ENCODE measurements at regions not wholly inside any gene's neighbourhood (a gene's known extent, or its start where the extent isn't known, plus 50 kb on each side); places are given as distances from the start of the nearest gene placed in this dataset.

DNA sequence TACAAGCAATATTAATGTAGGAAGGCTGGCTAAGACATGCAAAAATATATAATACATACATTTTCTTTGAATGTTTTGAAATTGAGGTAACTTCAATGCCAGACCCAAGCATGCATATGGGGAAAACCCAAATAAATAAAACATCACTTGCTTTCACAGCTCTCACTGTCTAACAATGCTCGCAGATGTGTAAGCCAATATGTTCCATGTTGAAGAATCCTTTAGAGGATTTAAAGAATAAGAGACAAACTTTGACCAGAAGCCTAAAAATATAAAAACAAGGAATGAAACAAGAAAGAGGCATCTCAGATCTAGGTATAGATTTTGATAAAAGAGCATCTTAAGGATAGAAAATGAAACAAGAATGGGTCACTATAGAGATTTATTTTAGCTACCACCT, 354.2 kb downstream of the CDH10 start:
- no peaks in the 10 kb centered on the region for H3K27me3 ChIP-seq (ENCODE audit: control insufficient read depth in 1 of 2, insufficient read depth in 2 of 2, low read length in 2 of 2)
- H3K9me3 ChIP-seq (ENCODE audit: low read length), result no peaks in the 10 kb centered on the region
- ATAC-seq (no peak), DNase-seq (ENCODE audit: low spot score) (no peak), FAIRE-seq (no peak)
- H3K79me2 ChIP-seq (ENCODE audit: insufficient read depth, low read length), result no peaks in the 10 kb centered on the region
- no peaks in the 10 kb centered on the region for H3K36me3 ChIP-seq (replicated peaks in 1 of 2; ENCODE audit: control insufficient read depth in 1 of 2, insufficient read depth in 2 of 2, low read length in 2 of 2)
- H3K4me1 ChIP-seq (ENCODE audit: insufficient read depth, low read length), result no peaks in the 10 kb centered on the region
- in situ Hi-C loops (cut with HindIII; ENCODE audit: extremely low pct_ligation_motif_present, low pct_unique_long_range_greater_than_20kb), result no loop called here
- H4K20me1 ChIP-seq (ENCODE audit: insufficient read depth, low read length), result no peaks in the 10 kb centered on the region
- ChIA-PET CTCF (ENCODE audit: low intra/inter-chr PET ratio, low total read pairs) (no interaction called here), POLR2A (no interaction called here)
- no peak overlapping the region for H3K4me2 ChIP-seq (ENCODE audit: low read depth, low read length)
- no TSS peak for BruUV-seq (replicated peaks)
- intact Hi-C loops (cut with micrococcal nuclease; ENCODE audit: unreplicated experiment), result no loop called here
- 0% methylated on average over 1 of the region's 1 CpG for WGBS (ENCODE audit: low lambda C conversion rate)
- no peak overlapping the region for H2AFZ ChIP-seq (ENCODE audit: low read length)
- H3K4me3 ChIP-seq (replicated peaks in 1 of 3; ENCODE audit: insufficient read depth in 1 of 3, low read depth in 2 of 3, low read length in 3 of 3), result no peak overlapping the region
- no peak overlapping the region for H3K9ac ChIP-seq (ENCODE audit: insufficient read depth, low read depth, low read length)
- H3K27ac ChIP-seq (ENCODE audit: extremely low read length, insufficient read depth, low read length), result no peak overlapping the region
- TF ChIP-seq ZNF317 (CRISPR knock-in tag; IDR thresholded peaks at IDR 0.05), result no peak
- TF ChIP-seq, protein P1, sequence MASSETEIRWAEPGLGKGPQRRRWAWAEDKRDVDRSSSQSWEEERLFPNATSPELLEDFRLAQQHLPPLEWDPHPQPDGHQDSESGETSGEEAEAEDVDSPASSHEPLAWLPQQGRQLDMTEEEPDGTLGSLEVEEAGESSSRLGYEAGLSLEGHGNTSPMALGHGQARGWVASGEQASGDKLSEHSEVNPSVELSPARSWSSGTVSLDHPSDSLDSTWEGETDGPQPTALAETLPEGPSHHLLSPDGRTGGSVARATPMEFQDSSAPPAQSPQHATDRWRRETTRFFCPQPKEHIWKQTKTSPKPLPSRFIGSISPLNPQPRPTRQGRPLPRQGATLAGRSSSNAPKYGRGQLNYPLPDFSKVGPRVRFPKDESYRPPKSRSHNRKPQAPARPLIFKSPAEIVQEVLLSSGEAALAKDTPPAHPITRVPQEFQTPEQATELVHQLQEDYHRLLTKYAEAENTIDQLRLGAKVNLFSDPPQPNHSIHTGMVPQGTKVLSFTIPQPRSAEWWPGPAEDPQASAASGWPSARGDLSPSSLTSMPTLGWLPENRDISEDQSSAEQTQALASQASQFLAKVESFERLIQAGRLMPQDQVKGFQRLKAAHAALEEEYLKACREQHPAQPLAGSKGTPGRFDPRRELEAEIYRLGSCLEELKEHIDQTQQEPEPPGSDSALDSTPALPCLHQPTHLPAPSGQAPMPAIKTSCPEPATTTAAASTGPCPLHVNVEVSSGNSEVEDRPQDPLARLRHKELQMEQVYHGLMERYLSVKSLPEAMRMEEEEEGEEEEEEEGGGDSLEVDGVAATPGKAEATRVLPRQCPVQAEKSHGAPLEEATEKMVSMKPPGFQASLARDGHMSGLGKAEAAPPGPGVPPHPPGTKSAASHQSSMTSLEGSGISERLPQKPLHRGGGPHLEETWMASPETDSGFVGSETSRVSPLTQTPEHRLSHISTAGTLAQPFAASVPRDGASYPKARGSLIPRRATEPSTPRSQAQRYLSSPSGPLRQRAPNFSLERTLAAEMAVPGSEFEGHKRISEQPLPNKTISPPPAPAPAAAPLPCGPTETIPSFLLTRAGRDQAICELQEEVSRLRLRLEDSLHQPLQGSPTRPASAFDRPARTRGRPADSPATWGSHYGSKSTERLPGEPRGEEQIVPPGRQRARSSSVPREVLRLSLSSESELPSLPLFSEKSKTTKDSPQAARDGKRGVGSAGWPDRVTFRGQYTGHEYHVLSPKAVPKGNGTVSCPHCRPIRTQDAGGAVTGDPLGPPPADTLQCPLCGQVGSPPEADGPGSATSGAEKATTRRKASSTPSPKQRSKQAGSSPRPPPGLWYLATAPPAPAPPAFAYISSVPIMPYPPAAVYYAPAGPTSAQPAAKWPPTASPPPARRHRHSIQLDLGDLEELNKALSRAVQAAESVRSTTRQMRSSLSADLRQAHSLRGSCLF (CRISPR knock-in tag; IDR thresholded peaks at IDR 0.05; ENCODE audit: borderline replicate concordance), result no peak
- no peak for TF ChIP-seq SOX13 (IDR thresholded peaks at IDR 0.05)
- TF ChIP-seq SOX13 (CRISPR knock-in tag; conservative IDR thresholded peaks at IDR 0.05 in 1 of 2, IDR thresholded peaks at IDR 0.05 in 1 of 2), result no peak
- TF ChIP-seq, protein P2, sequence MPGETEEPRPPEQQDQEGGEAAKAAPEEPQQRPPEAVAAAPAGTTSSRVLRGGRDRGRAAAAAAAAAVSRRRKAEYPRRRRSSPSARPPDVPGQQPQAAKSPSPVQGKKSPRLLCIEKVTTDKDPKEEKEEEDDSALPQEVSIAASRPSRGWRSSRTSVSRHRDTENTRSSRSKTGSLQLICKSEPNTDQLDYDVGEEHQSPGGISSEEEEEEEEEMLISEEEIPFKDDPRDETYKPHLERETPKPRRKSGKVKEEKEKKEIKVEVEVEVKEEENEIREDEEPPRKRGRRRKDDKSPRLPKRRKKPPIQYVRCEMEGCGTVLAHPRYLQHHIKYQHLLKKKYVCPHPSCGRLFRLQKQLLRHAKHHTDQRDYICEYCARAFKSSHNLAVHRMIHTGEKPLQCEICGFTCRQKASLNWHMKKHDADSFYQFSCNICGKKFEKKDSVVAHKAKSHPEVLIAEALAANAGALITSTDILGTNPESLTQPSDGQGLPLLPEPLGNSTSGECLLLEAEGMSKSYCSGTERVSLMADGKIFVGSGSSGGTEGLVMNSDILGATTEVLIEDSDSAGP (CRISPR knock-in tag; IDR thresholded peaks at IDR 0.05; ENCODE audit: borderline replicate concordance), result no peak
- TF ChIP-seq, protein P3, sequence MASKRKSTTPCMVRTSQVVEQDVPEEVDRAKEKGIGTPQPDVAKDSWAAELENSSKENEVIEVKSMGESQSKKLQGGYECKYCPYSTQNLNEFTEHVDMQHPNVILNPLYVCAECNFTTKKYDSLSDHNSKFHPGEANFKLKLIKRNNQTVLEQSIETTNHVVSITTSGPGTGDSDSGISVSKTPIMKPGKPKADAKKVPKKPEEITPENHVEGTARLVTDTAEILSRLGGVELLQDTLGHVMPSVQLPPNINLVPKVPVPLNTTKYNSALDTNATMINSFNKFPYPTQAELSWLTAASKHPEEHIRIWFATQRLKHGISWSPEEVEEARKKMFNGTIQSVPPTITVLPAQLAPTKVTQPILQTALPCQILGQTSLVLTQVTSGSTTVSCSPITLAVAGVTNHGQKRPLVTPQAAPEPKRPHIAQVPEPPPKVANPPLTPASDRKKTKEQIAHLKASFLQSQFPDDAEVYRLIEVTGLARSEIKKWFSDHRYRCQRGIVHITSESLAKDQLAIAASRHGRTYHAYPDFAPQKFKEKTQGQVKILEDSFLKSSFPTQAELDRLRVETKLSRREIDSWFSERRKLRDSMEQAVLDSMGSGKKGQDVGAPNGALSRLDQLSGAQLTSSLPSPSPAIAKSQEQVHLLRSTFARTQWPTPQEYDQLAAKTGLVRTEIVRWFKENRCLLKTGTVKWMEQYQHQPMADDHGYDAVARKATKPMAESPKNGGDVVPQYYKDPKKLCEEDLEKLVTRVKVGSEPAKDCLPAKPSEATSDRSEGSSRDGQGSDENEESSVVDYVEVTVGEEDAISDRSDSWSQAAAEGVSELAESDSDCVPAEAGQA (IDR thresholded peaks at IDR 0.05; ENCODE audit: low read depth), result no peak
- TF ChIP-seq, protein P3 (CRISPR knock-in tag; IDR thresholded peaks at IDR 0.05; ENCODE audit: borderline replicate concordance), result no peak
- TF ChIP-seq ZNF652 (CRISPR knock-in tag; IDR thresholded peaks at IDR 0.05; ENCODE audit: borderline replicate concordance, low read depth), result no peak
- TF ChIP-seq ZNF761 (CRISPR knock-in tag; conservative IDR thresholded peaks at IDR 0.05), result no peak
- no peak for TF ChIP-seq HMGA1 (CRISPR knock-in tag; conservative IDR thresholded peaks at IDR 0.05)
- no peak for TF ChIP-seq HDAC6 (IDR thresholded peaks at IDR 0.05; ENCODE audit: low read depth, low read length)
- no peak for TF ChIP-seq NCOA5 (CRISPR knock-in tag; IDR thresholded peaks at IDR 0.05)
- TF ChIP-seq SUZ12 (IDR thresholded peaks at IDR 0.05; ENCODE audit: low read depth, low read length), result no peak

All from HepG2 (cell line).